Transverse colon (tissue), 4 donors: ENCODE measurements at regions not wholly inside any gene's neighbourhood (a gene's known extent, or its start where the extent isn't known, plus 50 kb on each side); places are given as distances from the start of the nearest gene placed in this dataset.

Source experiments
- DNase-seq: peaks from one replicate; pipeline ENCODE4 v3.0.0-alpha.2; 2019
- H3K27ac ChIP-seq, 4 donors: fragments of 200-600 bp; sonication (generic); 2 replicates each; pipeline ENCODE4 v1.5.1; 2016 to 2018; ENCODE audit warnings: inconsistent platforms in 4 of 4
- H3K27me3 ChIP-seq: fragments of 200-600 bp; sonication (generic); 2 replicates; pipeline ENCODE4 v1.5.1; 2017; ENCODE audit warnings: inconsistent platforms
- H3K36me3 ChIP-seq, 4 donors: fragments of 200-600 bp; sonication (generic); 2 replicates each; pipeline ENCODE4 v1.5.1; 2017 to 2019; ENCODE audit warnings: inconsistent platforms in 4 of 4
- H3K4me1 ChIP-seq, 4 donors: fragments of 200-600 bp; sonication (generic); 2 replicates each; pipeline ENCODE4 v1.5.1; 2017 to 2020; ENCODE audit warnings: inconsistent platforms in 4 of 4
- H3K4me3 ChIP-seq, 4 donors: fragments of 200-600 bp; sonication (generic); 1 replicate in 1 of 4; 2 replicates in 3 of 4; pipeline versions ENCODE4 v1.5.1 to v1.6.1; 2017 to 2019; ENCODE audit warnings: inconsistent platforms in 4 of 4
- H3K9me3 ChIP-seq, 2 donors: fragments of 200-600 bp; sonication (generic); 2 replicates each; pipeline ENCODE4 v1.5.1; 2017 to 2019; ENCODE audit warnings: inconsistent platforms in 2 of 2
- CTCF ChIP-seq, 5 experiments: fragments of 200-600 bp in 3 of 5; fragments of 450-650 bp in 2 of 5; sonication (generic) in 3 of 5; IDR thresholded peaks; 1 replicate in 2 of 5; 2 replicates in 3 of 5; pipeline ENCODE4 v1.5.1; 2016 to 2017; ENCODE audit warnings: antibody characterized with exemption in 5 of 5, inconsistent platforms in 3 of 5, mild to moderate bottlenecking in 2 of 5, moderate library complexity in 1 of 5
- EP300 ChIP-seq: sonication (generic); formaldehyde crosslinking; IDR thresholded peaks from one replicate; pipeline ENCODE4 v1.6.1; 2017; ENCODE audit warnings: antibody characterized with exemption, low read depth
- POLR2A ChIP-seq: fragments of 450-650 bp; IDR thresholded peaks from one replicate; pipeline ENCODE4 v1.6.1; 2016; ENCODE audit warnings: antibody characterized with exemption, mild to moderate bottlenecking, moderate library complexity
- POLR2AphosphoS5 ChIP-seq, 3 donors: sonication (generic); formaldehyde crosslinking; IDR thresholded peaks; one replicate each; pipeline ENCODE4 v1.6.1; 2016; ENCODE audit warnings: antibody characterized with exemption in 3 of 3
- WGBS, 2 donors: methylation state at CpG; one replicate each; pipeline ENCODE4 v1.1.5; 2018; ENCODE audit warnings: low coverage in 1 of 2; 5-methylcytosine and 5-hydroxymethylcytosine counted together
- in situ Hi-C, 4 donors: fragments of 200-750 bp; cut with MboI; loops; one replicate each; pipeline versions ENCODE4 v1.15.0 to v1.15.1; 2017; ENCODE audit warnings: low sequenced_read_pairs in 3 of 4, low pct_ligation_motif_present in 1 of 4, low pct_unique_long_range_greater_than_20kb in 1 of 4
- intact Hi-C: fragments of 100-400 bp; cut with DNase I; formaldehyde crosslinking; loops from one replicate; pipeline ENCODE4 v1.15.1; 2023; ENCODE audit warnings: low total_unique reads

- no peaks in the 10 kb centered on the region for H3K36me3 ChIP-seq
- TF ChIP-seq POLR2AphosphoS5 (IDR thresholded peaks at IDR 0.05): no peak
- TF ChIP-seq CTCF (IDR thresholded peaks at IDR 0.05): no peak
- no peak for TF ChIP-seq EP300
- TF ChIP-seq POLR2A: no peak
- no peaks in the 10 kb centered on the region for H3K4me1 ChIP-seq
- H3K4me3 ChIP-seq: no peak overlapping the region
- no peaks in the 10 kb centered on the region for H3K27me3 ChIP-seq
- intact Hi-C loops: no loop called here
- in situ Hi-C loops: no loop called here
- no peak overlapping the region for H3K27ac ChIP-seq
- WGBS, 2 donors: 60 to 88% methylated on average over 1 of the region's 1 CpG
- peaks cover 0 to 2% of the 10 kb centered on the region in 2 donors for H3K9me3 ChIP-seq
- no peak for DNase-seq
Observed at GRCh38 chr3:82261013-82261412, 499.6 kb upstream of the GBE1 start.

DNA sequence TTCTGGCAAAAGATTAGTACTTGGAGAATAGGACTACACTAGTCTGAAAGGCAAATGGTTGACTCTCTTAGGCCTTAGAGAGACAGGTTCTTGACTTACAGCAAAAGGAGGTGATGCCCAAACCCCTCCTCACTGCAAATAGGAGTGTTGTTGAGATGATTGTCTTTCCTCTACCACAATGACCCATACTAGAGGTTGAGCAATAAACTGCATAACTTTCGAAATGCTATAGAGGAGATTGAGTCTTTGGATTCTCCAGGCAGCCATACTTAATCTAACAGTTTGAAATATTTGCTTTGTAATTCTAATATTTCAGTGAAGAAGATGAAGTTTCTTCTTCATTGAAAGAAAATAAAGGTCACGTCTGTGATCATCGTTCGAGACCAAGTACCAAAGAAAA, 498.5 kb upstream of the GBE1 start:
- intact Hi-C loops: no loop called here
- no peaks in the 10 kb centered on the region for H3K4me1 ChIP-seq
- H3K4me3 ChIP-seq: no peak overlapping the region
- no peaks in the 10 kb centered on the region for H3K36me3 ChIP-seq
- no peaks in the 10 kb centered on the region for H3K27me3 ChIP-seq
- in situ Hi-C loops: no loop called here
- WGBS, 2 donors: 71 to 82% methylated on average over 4 of the region's 4 CpGs
- no peak for TF ChIP-seq POLR2A
- TF ChIP-seq CTCF (IDR thresholded peaks at IDR 0.05): no peak
- no peak for TF ChIP-seq EP300
- TF ChIP-seq POLR2AphosphoS5 (IDR thresholded peaks at IDR 0.05): no peak
- no peak for DNase-seq
- peaks cover 2% of the 10 kb centered on the region in 2 donors for H3K9me3 ChIP-seq
- no peak overlapping the region for H3K27ac ChIP-seq

GRCh38 chr3:82240322-82240721, 478.9 kb upstream of the GBE1 start:
- 51 to 79% methylated on average over 2 to 4 of the region's 4 CpGs for WGBS, 2 donors
- H3K4me1 ChIP-seq: no peaks in the 10 kb centered on the region
- DNase-seq: no peak
- intact Hi-C loops: no loop called here
- H3K36me3 ChIP-seq: no peaks in the 10 kb centered on the region
- no peak overlapping the region for H3K27ac ChIP-seq
- TF ChIP-seq CTCF (IDR thresholded peaks at IDR 0.05): no peak
- TF ChIP-seq POLR2A: no peak
- TF ChIP-seq EP300: no peak
- H3K4me3 ChIP-seq: no peak overlapping the region
- no peaks in the 10 kb centered on the region for H3K27me3 ChIP-seq
- H3K9me3 ChIP-seq: no peaks in the 10 kb centered on the region
- in situ Hi-C loops: no loop called here

- no peaks in the 10 kb centered on the region for H3K4me1 ChIP-seq
- no peaks in the 10 kb centered on the region for H3K36me3 ChIP-seq
- intact Hi-C loops (no loop called here), in situ Hi-C loops (no loop called here)
- H3K4me3 ChIP-seq: no peak overlapping the region
- H3K27me3 ChIP-seq: no peaks in the 10 kb centered on the region
- H3K9me3 ChIP-seq: no peaks in the 10 kb centered on the region
- no peak overlapping the region for H3K27ac ChIP-seq
- no peak for DNase-seq
- TF ChIP-seq POLR2AphosphoS5 (IDR thresholded peaks at IDR 0.05): no peak
- TF ChIP-seq POLR2A: no peak
- no peak for TF ChIP-seq EP300
- TF ChIP-seq CTCF (IDR thresholded peaks at IDR 0.05): no peak
- 59 to 74% methylated on average over 3 of the region's 3 CpGs for WGBS, 2 donors
Observed at GRCh38 chr3:82236257-82236656, 474.8 kb upstream of the GBE1 start.
